GM13977 (cell line): ENCODE measurements at regions not wholly inside any gene's neighbourhood (a gene's known extent, or its start where the extent isn't known, plus 50 kb on each side); places are given as distances from the start of the nearest gene placed in this dataset.

Experiments used
- DNase-seq: peaks from one replicate; pipeline ENCODE4 v3.0.0; 2012; ENCODE audit warnings: low spot score
- in situ Hi-C: fragments of 300-500 bp; cut with MboI; formaldehyde crosslinking; loops from one replicate; pipeline ENCODE4 v1.12.0; 2022; ENCODE audit warnings: low sequenced_read_pairs, low pct_unique_long_range_greater_than_20kb, mixed read lengths, inconsistent platforms; ENCODE audit not compliant: unreplicated experiment
- TF ChIP-seq, protein P1 (sequence below): IDR thresholded peaks from 2 replicates; pipeline ENCODE4 v1.5.1; 2012; ENCODE audit warnings: mild to moderate bottlenecking, control low read depth; ENCODE audit not compliant: insufficient read depth; ENCODE audit errors: extremely low read depth, missing control alignments

DNA sequence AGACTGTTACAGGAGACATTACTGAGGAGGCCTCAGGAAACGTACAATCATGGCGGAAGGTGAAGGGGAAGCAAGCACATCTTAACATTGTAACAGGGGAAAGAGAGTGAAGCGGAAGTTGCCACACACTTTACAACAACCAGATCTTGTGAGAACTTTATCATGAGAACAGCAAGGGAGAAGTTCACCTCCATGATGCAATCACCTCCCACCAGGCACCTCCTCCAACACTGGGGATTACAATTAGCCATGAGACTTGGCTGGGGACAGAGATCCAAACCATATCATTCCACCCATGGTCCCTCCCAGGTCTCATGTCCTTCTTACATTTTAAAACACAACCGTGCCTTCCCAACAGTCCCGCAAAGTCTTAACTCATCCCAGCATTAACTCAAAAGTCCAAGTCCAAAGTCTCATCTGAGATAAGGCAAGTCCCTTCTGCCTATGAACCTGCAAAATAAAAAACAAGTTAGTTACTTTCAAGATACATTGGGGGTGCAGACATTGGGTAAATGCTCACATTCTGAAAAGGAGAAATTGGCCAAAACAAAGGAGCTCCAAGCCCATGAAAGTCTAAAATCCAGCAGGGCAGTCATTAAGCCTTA is 138.3 kb downstream of the TMEM161B start:
- no peak for DNase-seq
- TF ChIP-seq, protein P1, sequence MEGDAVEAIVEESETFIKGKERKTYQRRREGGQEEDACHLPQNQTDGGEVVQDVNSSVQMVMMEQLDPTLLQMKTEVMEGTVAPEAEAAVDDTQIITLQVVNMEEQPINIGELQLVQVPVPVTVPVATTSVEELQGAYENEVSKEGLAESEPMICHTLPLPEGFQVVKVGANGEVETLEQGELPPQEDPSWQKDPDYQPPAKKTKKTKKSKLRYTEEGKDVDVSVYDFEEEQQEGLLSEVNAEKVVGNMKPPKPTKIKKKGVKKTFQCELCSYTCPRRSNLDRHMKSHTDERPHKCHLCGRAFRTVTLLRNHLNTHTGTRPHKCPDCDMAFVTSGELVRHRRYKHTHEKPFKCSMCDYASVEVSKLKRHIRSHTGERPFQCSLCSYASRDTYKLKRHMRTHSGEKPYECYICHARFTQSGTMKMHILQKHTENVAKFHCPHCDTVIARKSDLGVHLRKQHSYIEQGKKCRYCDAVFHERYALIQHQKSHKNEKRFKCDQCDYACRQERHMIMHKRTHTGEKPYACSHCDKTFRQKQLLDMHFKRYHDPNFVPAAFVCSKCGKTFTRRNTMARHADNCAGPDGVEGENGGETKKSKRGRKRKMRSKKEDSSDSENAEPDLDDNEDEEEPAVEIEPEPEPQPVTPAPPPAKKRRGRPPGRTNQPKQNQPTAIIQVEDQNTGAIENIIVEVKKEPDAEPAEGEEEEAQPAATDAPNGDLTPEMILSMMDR, result no peak
- in situ Hi-C loops, result no loop called here

DNA sequence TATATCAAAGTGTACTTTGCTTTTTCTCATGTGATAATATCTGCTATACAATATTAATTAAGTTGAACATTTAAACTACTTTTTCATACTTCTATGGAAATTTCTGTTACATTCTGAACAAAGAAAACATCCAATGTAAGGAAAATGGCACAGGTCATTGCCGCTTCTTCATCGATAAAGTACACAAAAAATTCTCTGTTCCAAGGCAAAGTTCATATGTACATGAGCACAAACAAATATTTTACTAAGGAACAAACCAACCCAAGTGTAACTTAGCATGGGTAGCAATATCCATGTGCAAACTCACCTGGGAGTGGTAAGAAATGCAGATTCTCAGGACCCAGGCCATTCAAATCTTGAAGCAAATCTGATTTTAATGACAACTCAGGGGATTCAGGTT is 139.8 kb downstream of the TMEM161B start:
- no peak for DNase-seq
- TF ChIP-seq, protein P1, result no peak
- in situ Hi-C loops, result no loop called here

DNA sequence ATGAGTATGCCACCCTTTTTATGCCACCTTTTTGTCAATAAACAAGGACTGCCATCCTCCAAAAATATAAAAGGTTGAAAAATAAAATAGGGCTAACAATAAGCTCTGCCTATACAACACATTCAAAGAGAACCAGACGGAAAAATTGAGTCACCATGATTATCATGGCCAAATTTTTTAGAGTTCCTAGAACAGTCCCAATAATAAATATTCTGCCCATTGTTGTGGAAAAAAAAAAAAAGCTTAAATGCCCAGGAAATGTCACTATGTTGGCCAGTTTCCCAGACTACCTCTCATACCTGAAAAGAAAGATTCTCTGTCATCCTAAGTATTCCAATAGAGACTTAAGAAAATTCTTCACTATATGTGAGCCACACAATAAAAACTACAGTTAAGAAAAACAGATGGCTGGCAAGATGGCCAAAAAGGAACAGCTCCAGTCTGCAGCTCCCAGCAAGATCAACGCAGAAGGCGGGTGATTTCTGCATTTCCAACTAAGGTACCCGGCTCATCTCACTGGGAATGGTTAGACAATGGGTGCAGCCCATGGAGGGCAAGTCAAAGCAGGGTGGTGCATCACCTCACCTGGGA is 149.0 kb downstream of the TMEM161B start:
- in situ Hi-C loops, result no loop called here
- TF ChIP-seq, protein P1, result no peak
- DNase-seq, result no peak

DNA sequence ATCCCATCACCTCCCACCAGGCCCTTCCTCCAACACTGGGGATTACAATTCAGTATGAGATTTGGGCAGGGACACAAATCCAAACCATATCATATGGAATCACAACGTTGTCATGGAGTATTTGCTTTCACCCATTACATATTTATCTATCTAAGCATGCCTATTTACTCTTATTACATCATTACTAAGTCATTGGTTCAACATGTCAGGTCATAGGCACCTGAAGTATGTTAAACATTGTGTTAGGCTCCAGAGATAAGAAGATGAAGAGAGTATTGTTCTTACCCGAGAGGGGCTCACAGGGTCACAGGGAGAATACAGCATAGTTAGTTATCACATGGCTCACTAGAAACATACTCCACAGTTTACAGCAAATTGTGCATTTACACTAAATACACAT is 150.5 kb downstream of the TMEM161B start:
- no peak for DNase-seq
- in situ Hi-C loops, result no loop called here
- TF ChIP-seq, protein P1, result no peak

DNA sequence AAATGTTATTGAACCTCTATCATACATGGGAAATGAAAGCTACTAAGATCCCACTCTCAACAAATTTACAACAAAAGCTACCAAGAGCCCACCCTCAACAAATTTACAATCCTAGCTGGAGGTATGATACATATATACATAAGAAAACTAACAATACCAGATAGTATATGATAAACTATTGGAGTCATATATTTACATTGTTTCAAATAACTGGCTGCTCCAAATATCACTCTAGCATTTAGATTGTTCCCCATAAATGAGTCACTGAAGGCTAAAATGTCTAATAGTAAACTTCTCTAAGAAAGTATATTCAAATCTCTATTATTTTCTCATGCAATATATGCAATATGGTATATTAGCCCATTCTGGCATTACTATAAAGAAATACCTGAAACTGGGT is 151.1 kb downstream of the TMEM161B start:
- in situ Hi-C loops, result no loop called here
- TF ChIP-seq, protein P1, result no peak
- DNase-seq, result no peak

DNA sequence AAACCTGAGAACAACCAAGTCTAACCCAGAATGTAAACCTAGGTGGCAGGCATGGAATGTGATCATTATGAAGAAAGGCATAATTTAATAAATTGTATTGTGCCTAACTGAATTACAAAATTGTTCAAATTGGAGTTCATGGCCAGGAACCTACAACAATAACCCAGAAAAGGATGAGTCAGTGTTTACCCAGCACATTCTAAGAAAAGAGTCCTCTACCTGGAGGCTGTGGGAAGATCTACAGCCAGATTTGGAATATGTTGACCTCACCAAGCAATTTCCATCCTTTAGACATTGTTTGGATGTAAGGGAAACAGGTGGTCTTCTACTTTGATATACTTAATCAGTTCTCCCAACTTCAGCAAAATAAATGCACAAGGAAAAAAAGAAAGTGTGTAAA is 152.2 kb downstream of the TMEM161B start:
- in situ Hi-C loops, result no loop called here
- DNase-seq, result no peak
- TF ChIP-seq, protein P1, result no peak
